Mesenchymal stem cell (in vitro differentiated cells and primary cell): ENCODE measurements at regions not wholly inside any gene's neighbourhood (a gene's known extent, or its start where the extent isn't known, plus 50 kb on each side); places are given as distances from the start of the nearest gene placed in this dataset.

Source experiments
- DNase-seq: peaks from one replicate; pipeline ENCODE4 v3.0.0-alpha.2; 2013
- H2AFZ ChIP-seq: one replicate; pipeline ENCODE4 v1.6.1; 2013; ENCODE audit warnings: low read depth, mild to moderate bottlenecking, control low read depth, inconsistent platforms, low read length, moderate library complexity
- H2AK5ac ChIP-seq: 2 replicates; pipeline ENCODE4 v1.6.1; 2013; ENCODE audit warnings: low read length, moderate library complexity, mild to moderate bottlenecking, inconsistent platforms; ENCODE audit not compliant: severe bottlenecking
- H2BK120ac ChIP-seq: one replicate; pipeline ENCODE4 v1.6.1; 2013; ENCODE audit warnings: low read depth, mild to moderate bottlenecking, inconsistent platforms, low read length, moderate library complexity
- H2BK12ac ChIP-seq, 2 experiments: one replicate each; pipeline ENCODE4 v1.6.1; 2013; ENCODE audit warnings: inconsistent platforms in 2 of 2, low read length in 2 of 2, mild to moderate bottlenecking in 2 of 2, moderate library complexity in 2 of 2, control low read depth in 1 of 2
- H2BK15ac ChIP-seq: one replicate; pipeline ENCODE4 v1.6.1; 2013; ENCODE audit warnings: mild to moderate bottlenecking, low read depth, inconsistent platforms; ENCODE audit not compliant: poor library complexity, severe bottlenecking
- H2BK5ac ChIP-seq: 2 replicates; pipeline ENCODE4 v1.6.1; 2013; ENCODE audit warnings: low read depth, mild to moderate bottlenecking, low read length, control low read depth, inconsistent platforms; ENCODE audit not compliant: poor library complexity, severe bottlenecking
- H3K14ac ChIP-seq, 2 experiments: one replicate each; pipeline ENCODE4 v1.6.1; 2013; ENCODE audit warnings: inconsistent platforms in 2 of 2, low read length in 2 of 2, control low read depth in 1 of 2, mild to moderate bottlenecking in 1 of 2, moderate library complexity in 1 of 2
- H3K18ac ChIP-seq, 2 experiments: one replicate each; pipeline ENCODE4 v1.6.1; 2013; ENCODE audit warnings: inconsistent platforms in 2 of 2, low read length in 2 of 2, control low read depth in 1 of 2, low read depth in 1 of 2, mild to moderate bottlenecking in 1 of 2
- H3K23ac ChIP-seq, 2 experiments: one replicate each; pipeline ENCODE4 v1.6.1; 2013; ENCODE audit warnings: inconsistent platforms in 2 of 2, low read length in 2 of 2, mild to moderate bottlenecking in 2 of 2, moderate library complexity in 2 of 2, control low read depth in 1 of 2
- H3K27ac ChIP-seq: 2 replicates; pipeline ENCODE4 v1.5.1; 2013; ENCODE audit warnings: mild to moderate bottlenecking, moderate library complexity, low read length, control low read depth, inconsistent platforms; ENCODE audit not compliant: poor library complexity, severe bottlenecking
- H3K27me3 ChIP-seq, 2 experiments: 2 replicates each; pipeline versions ENCODE4 v1.6.1 to v1.7.0; 2013; ENCODE audit warnings: low read length in 2 of 2, mild to moderate bottlenecking in 2 of 2, moderate library complexity in 2 of 2, control low read depth in 1 of 2, inconsistent platforms in 1 of 2; ENCODE audit not compliant: control insufficient read depth in 1 of 2, insufficient read depth in 1 of 2
- H3K36me3 ChIP-seq, 2 experiments: 2 replicates each; pipeline versions ENCODE4 v1.6.1 to v1.7.0; 2013; ENCODE audit warnings: low read length in 2 of 2, control low read depth in 1 of 2, inconsistent platforms in 1 of 2, low read depth in 1 of 2, mild to moderate bottlenecking in 1 of 2; ENCODE audit not compliant: insufficient read depth in 2 of 2, control insufficient read depth in 1 of 2
- H3K4ac ChIP-seq, 2 experiments: one replicate each; pipeline ENCODE4 v1.6.1; 2013; ENCODE audit warnings: inconsistent platforms in 2 of 2, low read length in 2 of 2, mild to moderate bottlenecking in 2 of 2, moderate library complexity in 2 of 2, control low read depth in 1 of 2, low read depth in 1 of 2
- H3K4me1 ChIP-seq: 2 replicates; pipeline ENCODE4 v1.6.1; 2013; ENCODE audit warnings: low read depth, low read length, control low read depth; ENCODE audit not compliant: control insufficient read depth, insufficient read depth
- H3K4me2 ChIP-seq: 2 replicates; pipeline ENCODE4 v1.6.1; 2013; ENCODE audit warnings: low read length, mild to moderate bottlenecking, inconsistent platforms; ENCODE audit not compliant: poor library complexity, severe bottlenecking
- H3K4me3 ChIP-seq, 2 experiments: 2 replicates each; pipeline versions ENCODE4 v1.5.1 to v1.7.0; 2013; ENCODE audit warnings: low read length in 2 of 2, mild to moderate bottlenecking in 2 of 2, control low read depth in 1 of 2, low read depth in 1 of 2; ENCODE audit not compliant: insufficient read depth in 1 of 2
- H3K79me1 ChIP-seq: replicated peaks from 2 replicates; pipeline ENCODE4 v1.6.1; 2013; ENCODE audit warnings: mild to moderate bottlenecking, control low read depth, low read length, inconsistent platforms; ENCODE audit not compliant: poor library complexity, severe bottlenecking
- H3K9ac ChIP-seq: 2 replicates; pipeline ENCODE4 v1.7.0; 2013; ENCODE audit warnings: mild to moderate bottlenecking, low read length, moderate library complexity
- H3K9me3 ChIP-seq: 2 replicates; pipeline ENCODE4 v1.7.0; 2013; ENCODE audit warnings: mild to moderate bottlenecking, low read length; ENCODE audit not compliant: control insufficient read depth
- H4K8ac ChIP-seq: one replicate; pipeline ENCODE4 v1.6.1; 2013; ENCODE audit warnings: inconsistent platforms, mild to moderate bottlenecking, low read length, moderate library complexity
- H4K91ac ChIP-seq: one replicate; pipeline ENCODE4 v1.6.1; 2013; ENCODE audit warnings: mild to moderate bottlenecking, low read length, inconsistent platforms
- WGBS: methylation state at CpG from one replicate; pipeline ENCODE4 v1.1.7; 2013; ENCODE audit warnings: mixed read lengths; 5-methylcytosine and 5-hydroxymethylcytosine counted together

DNA sequence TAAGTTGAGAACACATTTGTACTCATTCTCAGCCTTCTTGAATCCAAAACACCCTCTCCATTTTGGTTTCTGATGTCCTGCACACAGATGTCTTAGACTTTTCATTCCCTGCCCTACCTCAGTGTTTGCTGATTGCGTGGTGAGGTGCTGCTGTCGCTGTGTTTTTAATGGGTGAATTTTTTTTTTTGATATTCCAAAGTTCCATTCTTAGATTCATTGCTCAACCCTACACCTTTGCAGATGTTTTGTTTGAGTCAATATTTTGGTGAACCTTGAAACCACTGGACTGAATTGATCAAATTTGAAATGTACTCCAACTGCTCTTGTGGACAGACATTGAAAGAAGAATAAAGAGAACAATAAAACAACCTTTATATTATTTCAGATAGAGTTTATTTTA, 130.4 kb upstream of the DSEL start:
- Histone ChIP-seq H2AK5ac (no peak overlapping the region), H2AFZ (no peak overlapping the region), H4K91ac (no peak overlapping the region), H3K23ac (no peak overlapping the region), H3K4me2 (no peak overlapping the region), H3K9ac (no peak overlapping the region), H3K36me3 (no peaks in the 10 kb centered on the region), H3K9me3 (no peaks in the 10 kb centered on the region), H2BK5ac (no peak overlapping the region), H3K4me1 (no peaks in the 10 kb centered on the region), H3K4ac (no peak overlapping the region), H3K4me3 (no peak overlapping the region), H3K79me1 (no peaks in the 10 kb centered on the region), H3K14ac (no peak overlapping the region), H3K27ac (no peak overlapping the region), H2BK15ac (no peak overlapping the region), H2BK12ac (no peak overlapping the region), H3K18ac (no peak overlapping the region), H3K27me3 (no peaks in the 10 kb centered on the region), H2BK120ac (no peak overlapping the region), H4K8ac (no peak overlapping the region)
- DNase-seq, result no peak
- WGBS, result no CpG with 5 or more reads among the region's 2 CpGs

DNA sequence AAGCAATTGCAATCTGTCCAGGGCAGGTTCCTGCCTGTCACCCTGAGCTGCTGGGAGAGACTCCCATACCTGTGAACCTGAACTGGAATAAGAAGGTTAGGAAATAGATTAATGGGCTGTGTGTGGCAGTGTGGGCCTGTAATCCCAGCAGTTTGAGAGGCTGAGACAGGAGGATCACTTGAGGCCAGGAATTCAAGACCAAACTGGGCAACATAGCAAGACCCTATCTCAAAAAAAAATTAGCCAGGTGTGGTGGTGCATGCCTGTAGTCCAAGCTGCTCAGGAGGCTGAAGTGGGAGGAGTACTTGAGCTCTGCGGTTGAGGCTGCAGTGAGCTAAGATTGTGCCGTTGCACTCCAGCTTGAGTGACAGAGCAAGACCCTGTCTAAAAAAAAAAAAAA, 127.7 kb upstream of the DSEL start:
- Histone ChIP-seq H3K79me1 (no peaks in the 10 kb centered on the region), H3K4me3 (no peak overlapping the region), H2BK120ac (no peak overlapping the region), H2BK5ac (no peak overlapping the region), H2BK15ac (no peak overlapping the region), H3K9ac (no peak overlapping the region), H3K4ac (no peak overlapping the region), H3K4me2 (no peak overlapping the region), H3K27ac (no peak overlapping the region), H3K14ac (no peak overlapping the region), H3K4me1 (no peaks in the 10 kb centered on the region), H4K8ac (no peak overlapping the region), H3K27me3 (no peaks in the 10 kb centered on the region), H2BK12ac (no peak overlapping the region), H2AFZ (no peak overlapping the region), H3K18ac (no peak overlapping the region), H3K9me3 (no peaks in the 10 kb centered on the region), H3K36me3 (no peaks in the 10 kb centered on the region), H2AK5ac (no peak overlapping the region), H3K23ac (no peak overlapping the region), H4K91ac (no peak overlapping the region)
- DNase-seq, result no peak
- no CpG with 5 or more reads among the region's 2 CpGs for WGBS

- H4K8ac ChIP-seq, result no peak overlapping the region
- H3K14ac ChIP-seq, result no peak overlapping the region
- H3K79me1 ChIP-seq, result no peaks in the 10 kb centered on the region
- no peak overlapping the region for H2AFZ ChIP-seq
- no peak overlapping the region for H3K23ac ChIP-seq
- no peak overlapping the region for H4K91ac ChIP-seq
- no peaks in the 10 kb centered on the region for H3K4me1 ChIP-seq
- H3K4ac ChIP-seq, result no peak overlapping the region
- H3K9me3 ChIP-seq, result no peaks in the 10 kb centered on the region
- H2BK5ac ChIP-seq, result no peak overlapping the region
- WGBS, result 80% methylated on average over 1 of the region's 2 CpGs
- H3K4me2 ChIP-seq, result no peak overlapping the region
- no peak overlapping the region for H3K27ac ChIP-seq
- no peaks in the 10 kb centered on the region for H3K27me3 ChIP-seq
- H2BK15ac ChIP-seq, result no peak overlapping the region
- no peaks in the 10 kb centered on the region for H3K36me3 ChIP-seq
- no peak overlapping the region for H2BK120ac ChIP-seq
- no peak overlapping the region for H3K4me3 ChIP-seq
- no peak overlapping the region for H2BK12ac ChIP-seq
- no peak overlapping the region for H3K9ac ChIP-seq
- H2AK5ac ChIP-seq, result no peak overlapping the region
- no peak overlapping the region for H3K18ac ChIP-seq
- no peak for DNase-seq
Measured at GRCh38 chr18:67639872-67640271, 123.4 kb upstream of the DSEL start.

DNA sequence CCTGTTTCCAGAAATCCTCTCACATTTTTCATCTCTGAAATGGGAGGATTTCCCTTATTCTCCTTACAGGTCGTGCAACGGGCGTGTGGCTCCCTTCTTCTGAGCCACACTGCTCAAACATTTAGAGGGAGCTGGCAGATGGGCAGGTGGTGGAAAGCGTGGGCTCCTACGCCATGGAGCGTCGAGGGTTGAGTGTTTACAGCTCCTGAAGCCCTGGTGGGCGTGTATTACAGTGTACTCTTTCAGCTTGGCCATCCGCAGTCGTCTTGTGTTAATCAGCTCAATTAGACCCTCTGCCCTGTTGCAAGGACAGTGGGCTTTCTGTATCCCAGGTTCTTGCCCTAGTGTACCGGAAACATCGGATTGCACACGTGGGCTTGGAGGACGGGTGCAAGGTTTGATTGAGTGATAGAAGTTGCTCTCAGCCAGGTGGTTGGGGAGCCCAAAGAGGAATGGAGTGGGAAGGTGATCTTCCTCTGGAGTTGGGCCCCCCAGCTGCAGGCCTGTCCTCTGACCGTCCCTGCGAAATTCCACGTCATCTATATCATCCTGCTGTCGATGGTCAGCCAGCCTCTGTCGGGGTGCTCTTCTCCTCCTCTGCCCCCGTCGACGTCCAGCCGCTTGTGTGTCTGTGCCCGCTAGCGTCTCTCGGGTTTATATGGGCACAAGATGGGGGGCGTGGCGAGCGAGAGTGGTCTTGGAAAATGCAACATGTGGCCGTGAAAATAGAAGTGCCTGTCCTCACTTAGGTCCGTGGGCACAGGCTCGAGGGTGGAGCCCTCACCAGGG, 120.3 kb upstream of the DSEL start:
- no peak overlapping the region for H2AK5ac ChIP-seq
- H3K9ac ChIP-seq, result no peak overlapping the region
- no peak overlapping the region for H3K4me3 ChIP-seq
- 95% methylated on average over 31 of the region's 32 CpGs for WGBS
- H3K4ac ChIP-seq, result no peak overlapping the region
- H2BK15ac ChIP-seq, result no peak overlapping the region
- H2BK5ac ChIP-seq, result no peak overlapping the region
- H2BK120ac ChIP-seq, result no peak overlapping the region
- no peak overlapping the region for H3K4me2 ChIP-seq
- H3K23ac ChIP-seq, result no peak overlapping the region
- H2AFZ ChIP-seq, result no peak overlapping the region
- no peak overlapping the region for H4K91ac ChIP-seq
- H3K9me3 ChIP-seq, result no peaks in the 10 kb centered on the region
- no peak overlapping the region for H3K18ac ChIP-seq
- DNase-seq, result no peak
- no peaks in the 10 kb centered on the region for H3K4me1 ChIP-seq
- H2BK12ac ChIP-seq, result no peak overlapping the region
- H4K8ac ChIP-seq, result no peak overlapping the region
- H3K36me3 ChIP-seq, result no peaks in the 10 kb centered on the region
- no peak overlapping the region for H3K14ac ChIP-seq
- H3K79me1 ChIP-seq, result no peaks in the 10 kb centered on the region
- H3K27me3 ChIP-seq, result no peaks in the 10 kb centered on the region
- no peak overlapping the region for H3K27ac ChIP-seq
